ENCODE measurements at regions not wholly inside any gene's neighbourhood (a gene's known extent, or its start where the extent isn't known, plus 50 kb on each side); places are given as distances from the start of the nearest gene placed in this dataset.

- ATAC-seq: no peak
- no peak for TF ChIP-seq TSHZ2 (CRISPR knock-in tag; IDR thresholded peaks at IDR 0.05)
- TF ChIP-seq ZFP3 (CRISPR knock-in tag; IDR thresholded peaks at IDR 0.05): no peak
- no peak for TF ChIP-seq SNAI2 (CRISPR knock-in tag; IDR thresholded peaks at IDR 0.05)
- TF ChIP-seq PATZ1 (CRISPR knock-in tag; IDR thresholded peaks at IDR 0.05; ENCODE audit: borderline replicate concordance): no peak
- no peak for TF ChIP-seq ZNF565 (CRISPR knock-in tag; conservative IDR thresholded peaks at IDR 0.05; ENCODE audit: low read depth)
- no peak for TF ChIP-seq CSDC2 (CRISPR knock-in tag; IDR thresholded peaks at IDR 0.05)
- TF ChIP-seq ISL1 (CRISPR knock-in tag; IDR thresholded peaks at IDR 0.05): no peak
- TF ChIP-seq ZNF70 (CRISPR knock-in tag; IDR thresholded peaks at IDR 0.05): no peak
- TF ChIP-seq OSR1 (CRISPR knock-in tag; IDR thresholded peaks at IDR 0.05): no peak
- TF ChIP-seq RARB (CRISPR knock-in tag; IDR thresholded peaks at IDR 0.05): no peak
- TF ChIP-seq ZFP30 (CRISPR knock-in tag; IDR thresholded peaks at IDR 0.05): no peak
- TF ChIP-seq CREB5 (CRISPR knock-in tag; IDR thresholded peaks at IDR 0.05; ENCODE audit: low read depth): no peak
- no peak for TF ChIP-seq ESRRG (CRISPR knock-in tag; IDR thresholded peaks at IDR 0.05)
- no peak for TF ChIP-seq ARNTL (CRISPR knock-in tag; IDR thresholded peaks at IDR 0.05; ENCODE audit: borderline replicate concordance, low read depth)
- no peak for TF ChIP-seq POU6F1 (CRISPR knock-in tag; IDR thresholded peaks at IDR 0.05; ENCODE audit: borderline replicate concordance, low read depth)
- TF ChIP-seq TOX (CRISPR knock-in tag; IDR thresholded peaks at IDR 0.05; ENCODE audit: borderline replicate concordance): no peak
- no peak for TF ChIP-seq GLIS3 (CRISPR knock-in tag; IDR thresholded peaks at IDR 0.05)
Measured at GRCh38 chr4:175540151-175540550, 271.9 kb downstream of the GPM6A start.

- ATAC-seq: no peak
- no peak for TF ChIP-seq ARNTL (CRISPR knock-in tag; IDR thresholded peaks at IDR 0.05; ENCODE audit: borderline replicate concordance, low read depth)
Measured at GRCh38 chr4:175540732-175541131, 271.3 kb downstream of the GPM6A start.

- no peak for TF ChIP-seq ESRRG (CRISPR knock-in tag; IDR thresholded peaks at IDR 0.05)
- no peak for TF ChIP-seq OSR1 (CRISPR knock-in tag; IDR thresholded peaks at IDR 0.05)
- TF ChIP-seq ZC3H10 (CRISPR knock-in tag; IDR thresholded peaks at IDR 0.05): no peak
- no peak for TF ChIP-seq GLIS3 (CRISPR knock-in tag; IDR thresholded peaks at IDR 0.05)
- TF ChIP-seq ZFP3 (CRISPR knock-in tag; IDR thresholded peaks at IDR 0.05): no peak
- TF ChIP-seq PPARA (CRISPR knock-in tag; IDR thresholded peaks at IDR 0.05; ENCODE audit: borderline replicate concordance): no peak
- no peak for TF ChIP-seq TSHZ2 (CRISPR knock-in tag; IDR thresholded peaks at IDR 0.05)
- no peak for TF ChIP-seq ZNF8 (CRISPR knock-in tag; IDR thresholded peaks at IDR 0.05)
- no peak for TF ChIP-seq POU6F1 (CRISPR knock-in tag; IDR thresholded peaks at IDR 0.05; ENCODE audit: borderline replicate concordance, low read depth)
- TF ChIP-seq CSRNP3 (CRISPR knock-in tag; IDR thresholded peaks at IDR 0.05): no peak
- TF ChIP-seq ZNF565 (CRISPR knock-in tag; conservative IDR thresholded peaks at IDR 0.05; ENCODE audit: low read depth): no peak
- no peak for TF ChIP-seq BACH2 (CRISPR knock-in tag; IDR thresholded peaks at IDR 0.05; ENCODE audit: borderline replicate concordance)
- no peak for TF ChIP-seq ZNF70 (CRISPR knock-in tag; IDR thresholded peaks at IDR 0.05)
- no peak for ATAC-seq
Measured at GRCh38 chr4:175542786-175543185, 269.3 kb downstream of the GPM6A start.
